ENCODE measurements at regions not wholly inside any gene's neighbourhood (a gene's known extent, or its start where the extent isn't known, plus 50 kb on each side); places are given as distances from the start of the nearest gene placed in this dataset.

DNA sequence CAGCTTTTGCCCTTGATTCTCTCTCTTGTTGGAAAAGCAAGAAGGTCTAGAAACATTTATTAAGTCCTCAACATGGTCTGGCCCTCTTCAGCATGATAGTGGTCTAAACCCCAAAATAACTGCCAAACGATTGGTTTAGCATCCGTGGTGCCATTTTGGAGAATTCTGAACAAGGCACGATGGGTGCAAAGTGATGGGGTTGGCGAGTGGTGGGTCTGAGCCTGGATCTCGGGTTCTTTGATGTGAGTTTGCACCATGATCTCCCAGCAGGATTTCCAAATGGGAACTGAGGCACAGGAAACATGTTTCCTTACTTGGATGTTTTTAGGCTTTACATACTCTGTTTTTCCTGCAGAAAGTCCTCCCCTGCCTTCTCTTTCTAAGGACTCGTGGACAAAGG, 240.3 kb downstream of the MYCN start:
- DNase-seq = no peak

DNA sequence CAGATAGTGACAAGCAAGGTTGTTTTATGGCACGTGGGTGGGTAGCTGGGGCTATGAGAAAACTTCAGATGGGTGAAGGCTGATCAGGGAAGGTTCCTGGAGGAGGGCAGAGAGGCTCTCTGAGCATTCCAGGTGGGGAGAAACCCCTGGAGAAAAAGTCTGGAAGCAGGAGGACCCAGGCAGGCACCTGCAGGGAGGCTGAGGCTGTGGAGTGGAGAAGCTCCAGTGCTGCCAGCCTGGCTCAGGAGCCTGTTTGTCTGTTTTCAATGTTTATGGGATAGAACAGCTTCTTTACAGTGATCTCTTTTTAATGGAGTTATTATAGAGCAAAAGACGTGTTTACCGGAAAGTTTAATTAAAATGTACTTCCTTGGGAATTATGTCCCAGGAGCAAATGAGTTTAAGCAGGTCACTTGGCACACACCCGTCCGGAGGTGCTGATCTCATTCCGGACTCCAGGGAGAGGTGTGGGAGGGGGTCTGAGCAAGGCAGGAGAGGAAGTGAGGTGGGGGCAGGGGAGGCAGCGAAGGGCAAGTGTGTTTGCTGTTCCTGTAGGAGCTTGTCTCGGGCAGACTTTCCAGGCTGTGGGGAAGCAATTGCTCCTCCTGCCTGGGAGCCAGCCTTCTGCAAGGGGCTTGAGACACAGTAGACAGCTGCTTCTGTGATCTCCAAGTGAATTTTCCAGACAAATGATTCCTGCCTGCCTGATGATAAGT, 239.5 kb downstream of the MYCN start:
- no peak for DNase-seq

DNA sequence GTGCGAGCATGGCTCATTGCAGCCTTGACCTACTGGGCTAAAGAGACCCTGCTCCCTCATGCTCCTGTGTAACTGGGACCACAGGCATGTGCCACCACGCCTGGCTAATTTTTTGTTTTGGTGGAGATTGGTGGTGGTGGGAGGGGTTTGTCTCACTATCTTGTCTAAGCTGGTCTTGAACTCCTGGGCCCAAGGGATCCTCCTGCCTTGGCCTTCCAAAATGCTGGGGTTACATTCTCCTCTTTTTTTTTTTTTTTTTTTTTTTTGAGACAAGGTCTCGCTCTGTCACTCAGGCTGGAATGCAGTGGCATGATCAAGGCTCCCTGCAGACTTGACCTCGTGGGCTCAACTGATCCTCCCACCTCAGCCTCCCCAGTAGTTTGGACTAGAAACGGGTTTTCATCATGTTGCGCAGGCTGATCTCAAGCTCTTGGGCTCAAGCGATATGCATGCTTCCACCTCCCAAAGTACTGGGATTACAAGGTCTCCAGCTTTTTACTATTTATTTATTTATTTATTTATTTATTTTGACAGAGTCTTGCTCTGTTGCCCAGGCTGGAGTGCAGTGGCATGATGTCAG, 238.3 kb downstream of the MYCN start:
- DNase-seq = no peak

DNA sequence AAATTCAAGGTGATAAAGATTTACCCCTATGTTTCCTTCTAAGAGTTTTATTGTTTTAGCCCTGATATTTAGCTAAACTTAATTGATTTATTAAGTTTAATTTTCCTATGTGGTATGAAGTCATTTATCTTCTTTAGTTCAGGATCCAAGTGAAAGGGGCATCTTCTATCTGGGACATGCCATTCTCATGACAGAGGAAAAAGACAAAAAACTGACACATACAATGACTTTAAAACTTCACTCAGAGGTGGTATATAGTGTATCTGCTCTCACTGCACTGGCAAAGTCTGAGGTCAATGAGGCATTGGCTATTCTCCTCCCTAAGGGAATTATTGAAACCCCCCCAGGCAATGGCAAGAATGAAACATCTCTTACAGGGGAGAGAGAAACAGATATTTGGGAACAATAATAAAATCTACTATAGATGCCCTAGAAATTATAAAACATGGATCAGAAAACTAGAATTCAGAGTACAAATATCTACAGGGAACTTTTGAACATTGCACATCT, 237.4 kb downstream of the MYCN start:
- no peak for DNase-seq

DNA sequence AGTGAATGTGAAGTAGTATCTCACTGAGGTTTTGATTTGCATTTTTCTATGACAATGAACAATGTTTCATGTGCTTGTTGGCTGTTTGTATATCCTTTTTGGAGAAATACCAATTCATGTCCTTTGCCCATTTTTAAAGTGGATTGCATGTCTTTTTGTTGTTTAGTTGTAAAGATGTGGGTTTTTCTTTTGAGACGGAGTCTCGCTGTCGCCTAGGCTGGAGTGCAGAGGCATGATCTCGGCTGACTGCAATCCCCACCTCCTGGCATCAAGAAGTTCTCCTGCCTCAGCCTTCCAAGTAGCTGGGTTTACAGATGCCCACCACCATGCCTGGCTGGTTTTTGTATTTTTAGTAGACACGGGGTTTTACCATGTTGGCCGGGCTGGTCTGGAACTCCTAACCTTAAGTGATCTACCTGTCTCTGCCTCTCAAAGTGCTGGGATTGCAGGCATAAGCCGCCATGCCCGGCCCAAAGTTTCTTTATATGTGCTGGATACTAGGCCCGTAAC, 236.7 kb downstream of the MYCN start:
- DNase-seq = no peak

DNA sequence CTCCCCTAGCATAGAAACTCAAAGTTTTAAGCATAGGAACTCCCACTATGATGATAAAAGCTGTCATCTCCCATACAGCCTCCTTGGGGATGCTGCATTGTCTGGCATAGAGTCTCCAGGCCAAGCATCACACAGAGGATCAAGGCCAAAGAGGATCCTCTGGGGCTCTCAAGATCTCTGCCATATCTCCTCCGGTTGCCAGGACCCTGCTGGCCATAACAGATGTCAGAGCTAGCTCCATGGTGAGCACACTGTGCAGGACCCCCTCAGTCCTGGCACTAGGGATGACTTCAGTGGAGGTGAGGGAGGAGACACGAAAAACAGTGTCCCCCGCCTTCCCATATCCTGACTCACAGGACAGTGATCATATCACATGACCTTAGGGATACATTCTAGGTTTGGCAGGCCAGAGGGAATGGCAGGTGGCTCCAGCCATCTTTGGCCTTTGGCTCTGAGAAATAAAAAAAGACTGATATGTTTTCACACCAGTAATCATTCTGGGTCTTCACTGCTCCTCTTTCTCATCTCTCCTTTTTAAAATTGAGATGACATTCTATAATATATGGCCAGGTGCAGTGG, 235.0 kb downstream of the MYCN start:
- DNase-seq = no peak

DNA sequence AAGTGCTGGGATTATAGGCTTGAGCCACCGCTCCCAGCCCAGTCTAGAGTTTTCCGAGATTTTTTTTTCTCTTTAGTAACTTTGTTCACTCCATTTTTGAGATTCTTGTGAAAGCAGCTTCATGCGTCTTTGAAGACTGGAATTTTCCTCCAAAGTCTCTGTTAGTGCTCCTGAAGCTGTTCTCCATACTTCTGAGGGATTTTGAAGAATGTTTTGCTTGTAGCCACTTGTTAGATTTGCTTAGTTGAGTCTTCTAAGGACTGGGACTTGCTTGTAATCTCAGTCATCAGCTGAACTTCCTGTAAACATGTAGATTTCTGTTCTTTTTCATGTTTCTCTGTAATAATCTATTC, 234.3 kb downstream of the MYCN start:
- DNase-seq = no peak

DNA sequence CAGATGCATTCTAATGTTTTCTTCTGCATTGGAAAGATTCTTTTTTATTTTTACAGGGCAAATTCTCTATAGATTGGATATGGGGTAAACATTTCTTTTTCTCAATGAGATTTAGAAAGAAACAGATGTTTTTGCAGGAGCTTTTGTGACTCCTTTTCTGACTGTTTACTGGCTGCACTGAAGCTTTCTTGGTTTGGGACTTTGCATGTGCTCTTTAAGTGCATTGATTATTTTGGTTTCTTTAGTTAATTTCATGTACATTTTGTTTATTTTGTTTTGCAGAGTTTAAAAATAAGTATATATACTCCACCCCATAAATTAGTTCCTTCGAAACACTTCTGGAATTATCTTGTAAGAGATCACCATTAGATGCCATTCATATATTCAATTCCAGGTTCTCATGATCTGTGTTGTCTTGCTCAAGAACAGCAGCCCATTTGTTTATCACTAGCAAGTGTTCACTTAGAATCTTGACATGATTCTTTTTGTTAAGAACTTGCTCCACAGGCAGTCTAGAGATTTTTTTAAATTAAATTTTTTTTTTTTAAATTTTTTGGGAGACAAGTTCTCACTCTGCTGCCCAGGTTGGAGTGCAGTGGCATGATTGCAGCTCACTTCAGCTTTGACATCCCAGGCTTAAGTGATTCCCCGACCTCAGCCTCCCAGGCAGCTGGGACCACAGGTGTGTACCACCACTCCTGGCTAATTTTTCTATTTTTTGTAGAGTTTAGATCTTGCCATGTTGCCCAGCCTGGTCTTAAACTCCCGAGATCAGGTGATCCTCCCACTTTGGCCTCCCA, 233.7 kb downstream of the MYCN start:
- no peak for DNase-seq

DNA sequence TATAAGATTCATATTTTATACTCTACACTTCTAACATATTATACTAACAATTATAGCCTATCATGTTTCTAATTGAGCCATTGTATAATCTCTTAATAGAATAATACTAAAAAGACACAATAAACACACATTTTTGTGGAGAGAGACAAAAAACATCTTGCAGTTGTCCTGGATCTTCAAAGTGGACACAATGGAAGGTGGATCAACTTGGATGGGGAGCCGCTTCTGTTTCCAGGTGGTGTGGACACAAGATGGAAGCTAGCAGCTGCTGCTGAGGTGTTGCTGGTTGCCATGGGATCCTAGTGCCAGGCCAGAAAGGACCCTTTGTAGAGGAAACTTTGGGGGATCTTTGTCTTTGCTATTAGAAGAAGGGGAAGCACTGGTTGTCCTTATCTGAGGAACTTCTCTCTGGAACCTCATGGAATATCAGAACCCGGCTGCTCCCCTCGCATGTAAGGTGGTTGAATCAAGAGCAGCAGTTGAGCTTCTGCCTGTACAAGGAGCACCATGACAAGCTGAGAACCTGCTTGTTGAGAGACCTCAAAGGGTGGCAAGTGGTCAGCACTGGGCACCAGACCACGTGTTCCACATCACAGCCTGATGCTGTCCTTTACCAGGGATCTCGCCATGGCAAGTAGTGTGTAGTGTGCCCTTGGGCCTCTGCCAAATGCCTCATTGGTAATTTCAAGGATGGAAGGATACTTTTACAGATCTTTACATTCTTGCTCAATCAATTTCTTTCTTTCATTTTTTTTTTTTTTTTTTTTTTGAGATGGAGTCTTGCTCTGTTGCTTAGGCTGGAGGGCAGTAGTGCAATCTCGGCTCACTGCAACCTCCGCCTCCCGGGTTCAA, 232.2 kb downstream of the MYCN start:
- DNase-seq = no peak

DNA sequence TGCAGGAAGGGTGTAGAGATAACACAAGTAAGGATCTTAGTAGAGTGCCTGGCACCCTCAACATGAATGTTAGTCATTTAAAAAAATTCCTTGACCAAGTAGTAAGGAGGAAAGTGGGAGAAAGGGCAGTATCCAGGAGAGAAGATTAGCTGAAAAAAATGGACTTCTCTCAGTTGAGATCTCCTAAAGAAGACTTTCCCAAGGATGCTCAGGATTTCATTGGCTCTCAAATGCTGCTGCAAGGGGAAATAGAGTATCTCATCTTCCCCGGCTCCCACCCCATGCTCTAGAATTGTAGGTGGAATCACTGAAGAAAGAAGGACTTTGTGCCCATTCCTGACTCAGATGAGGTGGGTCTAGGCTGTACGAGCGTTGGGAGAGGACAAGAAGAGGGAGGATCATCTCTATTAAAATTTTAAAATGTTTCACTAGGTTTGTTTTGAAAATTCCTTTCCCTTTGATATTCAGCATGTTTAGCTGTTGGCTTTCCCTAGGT, 231.1 kb downstream of the MYCN start:
- no peak for DNase-seq

DNA sequence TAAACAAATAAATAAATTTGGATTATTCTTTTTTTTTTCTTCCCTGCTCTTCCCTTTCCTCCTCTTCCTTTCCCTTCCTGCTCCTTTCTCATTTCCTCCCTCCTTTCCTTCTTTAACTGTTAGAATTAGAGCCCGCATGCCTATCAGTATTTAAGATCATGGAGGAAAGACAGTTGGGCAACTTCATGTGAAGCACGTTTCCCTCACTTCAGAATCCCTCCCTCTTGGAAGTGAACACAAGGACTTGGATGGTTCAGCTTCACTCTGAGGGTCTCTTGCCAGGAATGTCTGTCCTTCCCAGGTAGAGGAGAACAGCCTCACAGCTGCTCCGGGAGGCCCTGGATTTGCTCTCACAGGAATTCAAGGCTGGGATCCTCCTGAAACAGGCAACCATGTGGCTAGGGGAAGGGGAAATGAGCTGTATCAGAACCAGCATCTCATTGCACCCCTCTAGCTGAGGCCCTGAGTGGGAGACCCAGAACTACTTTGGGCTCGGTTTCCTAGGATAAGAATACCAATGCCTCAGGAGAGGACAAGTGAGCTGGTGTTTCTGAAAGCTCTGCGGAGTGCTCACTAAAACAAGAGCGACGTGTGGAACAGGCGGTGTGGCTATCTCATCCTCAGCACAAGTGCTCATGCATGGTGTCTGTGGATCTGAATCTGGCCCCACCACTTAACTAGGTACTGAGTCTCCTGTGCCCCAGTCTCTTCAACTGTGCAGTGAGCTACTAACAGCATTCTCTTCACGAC, 230.5 kb downstream of the MYCN start:
- DNase-seq = no peak

DNA sequence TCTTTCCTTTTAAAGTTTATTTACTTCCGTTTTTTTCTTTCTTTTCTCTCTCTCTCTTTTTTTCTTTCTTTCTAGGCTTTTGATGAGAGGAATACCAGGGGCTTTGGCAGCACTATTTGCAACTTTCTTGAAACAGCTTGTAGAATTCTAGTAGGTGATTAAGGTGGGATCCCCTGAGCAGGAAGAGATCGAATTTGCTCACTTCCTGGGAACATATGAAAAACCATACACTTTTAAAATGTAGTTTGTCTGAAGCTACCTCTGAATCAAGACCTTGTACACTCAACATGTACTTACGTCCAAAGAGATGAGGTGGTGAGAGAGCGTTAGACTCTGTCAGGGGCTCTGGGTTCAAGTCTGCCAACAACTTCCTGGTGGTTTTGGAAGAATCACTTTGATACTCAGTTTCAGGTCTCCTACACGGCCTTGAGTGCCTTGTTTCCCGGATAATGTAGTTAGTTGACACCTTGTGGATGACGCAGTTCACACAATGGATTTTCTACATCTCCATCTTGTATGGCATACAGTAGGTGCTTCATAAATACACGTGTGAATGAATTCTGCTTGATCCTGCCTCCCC, 229.1 kb downstream of the MYCN start:
- DNase-seq = no peak

DNA sequence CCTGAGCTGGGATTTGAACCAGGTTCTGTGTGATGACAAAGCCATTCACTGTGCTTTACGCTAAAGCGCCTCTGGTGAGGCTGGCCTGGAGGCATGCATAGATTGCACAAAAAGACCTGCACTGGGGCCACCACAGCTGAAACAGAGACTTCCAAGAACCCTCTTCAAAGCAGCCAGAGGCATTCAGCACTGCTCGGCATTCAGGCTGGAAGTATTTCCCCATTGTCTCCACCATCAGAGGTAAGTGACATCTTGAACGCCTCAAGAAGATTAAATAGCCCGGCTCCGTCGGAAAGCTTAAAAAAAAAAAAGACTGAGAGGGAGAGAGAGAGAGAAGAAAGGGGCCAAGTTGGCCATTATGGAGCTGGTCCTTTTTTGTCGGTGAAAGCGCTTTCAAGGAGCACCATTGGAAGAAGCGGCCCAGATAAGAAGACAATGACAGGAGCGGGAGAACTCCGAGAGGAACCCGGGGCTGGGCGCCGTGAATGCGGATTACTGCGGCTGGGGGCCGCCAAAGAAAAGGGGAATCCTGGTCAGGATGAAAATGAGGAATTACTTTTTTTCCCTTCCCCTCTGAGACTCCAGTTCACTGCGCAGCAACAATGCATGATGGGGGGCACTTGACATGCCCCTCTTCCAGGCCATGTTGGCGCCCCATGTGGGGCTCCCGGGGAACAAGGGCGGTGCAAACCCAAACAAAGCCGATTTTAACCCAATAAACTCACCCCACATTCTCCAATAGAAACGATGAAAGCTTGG, 228.3 kb downstream of the MYCN start:
- no peak for DNase-seq

DNA sequence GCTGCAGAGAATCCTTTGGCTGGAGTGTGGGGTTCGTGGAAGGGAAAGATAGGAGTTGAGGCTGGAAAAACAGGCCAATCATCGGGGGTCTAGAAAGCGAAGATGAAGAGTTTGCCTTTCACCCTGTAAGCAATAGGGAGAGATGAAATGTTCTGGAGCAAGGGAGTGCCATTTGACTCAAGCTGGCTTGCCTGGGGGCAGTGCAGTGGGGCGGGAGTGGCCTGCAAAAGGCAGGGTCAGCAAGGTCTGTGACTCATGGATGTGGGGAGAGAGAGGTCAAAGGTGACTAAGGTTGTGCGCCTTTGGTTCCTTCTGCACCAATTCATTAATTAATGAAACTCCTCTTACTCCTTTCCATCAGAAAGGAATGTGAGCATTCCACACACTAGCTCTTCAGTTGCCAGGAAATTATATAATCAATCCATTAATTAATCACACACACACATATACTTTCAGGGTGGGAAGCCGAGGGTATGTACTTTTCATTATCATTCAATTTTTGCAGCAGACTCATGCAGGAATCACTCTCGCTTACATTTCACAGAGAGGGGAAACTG, 227.6 kb downstream of the MYCN start:
- DNase-seq = no peak

DNA sequence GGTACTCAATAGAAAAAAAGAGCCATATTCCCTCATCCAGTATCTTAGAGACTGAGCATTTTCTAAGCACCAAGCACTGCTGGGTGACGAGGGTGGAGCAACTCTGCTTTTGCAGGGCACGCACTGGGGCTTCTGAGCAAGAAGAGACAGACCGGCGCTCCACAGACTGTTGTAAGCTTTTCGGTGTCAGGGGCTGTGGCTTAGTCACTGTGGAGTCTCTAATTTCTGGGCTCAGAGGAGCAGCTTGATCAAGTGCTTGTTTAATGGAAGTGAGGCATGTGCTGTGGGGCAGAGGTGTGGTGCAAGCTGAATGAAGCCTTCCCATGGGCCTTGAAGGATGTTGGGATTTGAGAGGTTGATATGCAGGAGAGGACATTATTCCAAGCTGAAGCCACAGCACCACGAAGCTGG, 227.1 kb downstream of the MYCN start:
- no peak for DNase-seq

DNA sequence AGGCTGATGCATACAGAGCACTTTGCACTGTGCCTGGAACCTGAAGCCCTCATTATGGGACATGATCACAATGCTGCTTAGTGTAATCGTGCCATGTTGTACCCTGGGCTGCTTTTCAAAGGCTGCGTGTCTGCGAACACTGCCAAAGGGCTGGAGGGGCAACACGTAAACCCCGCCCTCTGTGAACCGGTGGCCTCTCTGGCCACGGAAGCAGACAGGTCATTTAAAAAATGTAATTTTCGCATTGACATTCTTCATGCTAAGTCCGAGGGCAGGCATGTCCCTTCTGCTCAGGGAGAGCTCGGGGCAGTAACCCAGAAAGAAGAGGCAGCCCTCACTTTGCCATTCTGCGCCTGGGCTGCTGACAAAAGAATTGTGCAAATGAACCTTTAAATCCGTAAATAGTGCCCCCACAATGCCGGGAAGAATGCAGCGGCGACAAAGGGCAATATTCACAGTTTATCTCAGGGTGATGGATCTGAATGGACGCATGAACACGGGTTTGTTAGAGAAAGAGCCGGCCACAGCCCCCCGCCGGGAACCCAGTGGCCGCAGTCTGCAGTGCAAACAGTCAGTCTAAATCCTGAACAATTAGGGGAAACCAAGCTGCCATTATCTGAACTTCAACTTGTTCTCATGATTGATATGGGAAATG, 226.1 kb downstream of the MYCN start:
- DNase-seq = no peak

DNA sequence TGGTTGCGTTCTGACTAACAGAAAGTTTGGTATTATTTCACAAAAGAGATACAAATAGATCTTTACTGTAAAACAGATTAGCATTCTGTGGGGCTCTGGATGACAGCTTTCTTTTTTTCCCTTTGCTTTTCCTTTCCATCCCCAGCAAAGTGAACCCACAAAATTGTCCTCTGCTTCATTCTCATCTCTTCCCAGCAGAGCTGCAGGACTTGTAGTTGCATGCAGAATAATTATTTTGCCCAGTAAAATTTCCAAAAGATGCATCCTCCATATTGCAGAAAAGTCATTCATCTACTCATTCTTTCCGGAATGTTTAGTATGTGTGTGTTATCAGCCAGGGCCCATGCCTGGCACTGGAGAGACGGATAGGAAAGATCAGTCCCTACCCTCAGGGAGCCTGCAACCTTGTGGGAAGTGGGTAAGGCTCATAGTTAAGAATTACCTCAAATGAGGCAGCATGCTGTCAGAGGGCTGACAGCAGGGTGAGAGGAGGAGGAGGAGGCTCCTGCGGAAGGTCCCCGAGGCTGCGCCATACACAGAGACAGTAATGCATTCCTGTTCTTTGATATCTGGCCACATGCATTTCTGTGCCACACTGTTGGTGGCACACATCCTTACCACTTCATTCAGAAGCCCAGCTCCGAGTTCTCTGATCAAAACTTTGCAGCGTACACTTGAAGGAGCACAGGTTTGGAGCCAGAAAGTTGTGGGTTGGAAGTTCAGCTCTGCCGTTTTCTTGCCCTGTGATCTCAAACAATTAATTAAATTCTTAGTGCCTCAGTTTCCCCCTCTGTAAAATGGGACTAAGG, 225.4 kb downstream of the MYCN start:
- no peak for DNase-seq

DNA sequence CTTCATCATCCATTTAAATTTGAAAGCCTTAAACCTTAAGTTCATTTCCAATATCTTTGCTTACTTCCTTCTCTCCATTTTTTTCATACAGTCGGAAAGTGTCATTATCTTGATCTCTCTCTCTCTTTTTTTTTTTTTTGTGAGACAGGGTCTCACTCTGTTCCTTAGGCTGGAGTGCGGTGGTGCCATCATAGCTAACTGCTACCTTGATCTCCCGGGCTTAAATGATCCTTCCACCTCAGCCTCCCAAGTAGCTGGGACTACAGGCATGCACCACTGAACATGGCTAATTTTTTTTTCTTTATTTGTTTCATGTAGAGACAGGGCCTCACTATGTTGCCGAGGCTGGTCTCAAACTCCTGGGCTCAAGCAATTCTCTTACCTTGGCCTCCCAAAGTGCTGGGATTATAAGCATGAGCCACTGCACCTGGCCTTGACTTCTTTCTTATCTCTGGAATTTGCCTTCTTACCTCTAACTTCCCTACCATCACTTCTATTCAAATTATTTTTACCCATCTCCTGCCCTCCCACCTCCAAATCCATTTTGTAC, 222.2 kb downstream of the MYCN start:
- no peak for DNase-seq

All from NCI-H2171 treated with DMSO at 0.1 percent for 48 hours (cell line).